ENCODE measurements at regions not wholly inside any gene's neighbourhood (a gene's known extent, or its start where the extent isn't known, plus 50 kb on each side); places are given as distances from the start of the nearest gene placed in this dataset.

DNA sequence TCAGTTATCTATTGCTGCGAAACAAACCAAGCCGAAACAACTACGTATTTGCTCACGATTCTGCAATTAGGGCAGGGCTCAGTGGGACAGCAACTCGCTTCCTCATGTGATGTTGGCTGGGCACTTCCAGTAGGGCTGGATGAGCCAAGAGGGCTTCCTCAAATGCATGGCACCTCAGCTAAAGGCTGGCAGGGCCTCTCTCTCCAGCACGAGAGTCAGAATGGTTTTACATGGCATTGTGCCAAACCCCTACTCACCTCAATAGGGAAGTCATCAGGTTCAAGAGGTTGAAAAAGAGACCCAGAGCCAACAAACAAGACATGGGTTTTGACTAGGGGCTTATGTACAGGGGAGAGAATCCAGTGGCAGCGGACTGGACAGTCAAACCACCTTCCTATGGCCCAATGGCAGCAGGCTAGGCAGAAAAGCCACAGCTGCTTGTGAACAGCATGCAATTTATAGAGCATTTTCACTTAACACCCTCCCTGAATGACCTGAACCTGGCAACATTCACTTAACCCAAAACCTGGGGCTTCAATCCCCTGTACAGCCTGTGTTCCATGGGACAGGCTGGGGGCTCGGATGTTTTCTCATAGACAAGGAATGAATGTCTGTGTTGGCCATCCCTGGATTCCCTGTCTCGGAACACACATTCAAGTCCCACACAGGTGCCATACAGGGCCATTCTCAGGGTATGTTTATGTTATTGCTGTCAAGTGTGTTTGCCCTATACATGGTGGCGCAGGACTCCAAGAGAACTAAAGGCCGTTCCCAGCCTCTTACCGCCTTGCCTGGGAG, 154.2 kb upstream of the NAV2 start:
- Histone ChIP-seq H3K27ac (no peak overlapping the region), H3K27me3 (no peaks in the 10 kb centered on the region), H3K36me3 (no peaks in the 10 kb centered on the region), H3K4me1 (peaks cover 0 to 10% (median 5%) of the 10 kb centered on the region in 4 donors), H3K9me3 (no peaks in the 10 kb centered on the region), H3K4me3 (no peak overlapping the region)
- intact Hi-C loops (cut with DNase I; ENCODE audit: low total_unique reads): loop anchor here (2.0 kb wide), 1 partner anchor 176 kb away; no protein-coding TSS in a partner anchor
- no peak for DNase-seq
- TF ChIP-seq, protein P1, sequence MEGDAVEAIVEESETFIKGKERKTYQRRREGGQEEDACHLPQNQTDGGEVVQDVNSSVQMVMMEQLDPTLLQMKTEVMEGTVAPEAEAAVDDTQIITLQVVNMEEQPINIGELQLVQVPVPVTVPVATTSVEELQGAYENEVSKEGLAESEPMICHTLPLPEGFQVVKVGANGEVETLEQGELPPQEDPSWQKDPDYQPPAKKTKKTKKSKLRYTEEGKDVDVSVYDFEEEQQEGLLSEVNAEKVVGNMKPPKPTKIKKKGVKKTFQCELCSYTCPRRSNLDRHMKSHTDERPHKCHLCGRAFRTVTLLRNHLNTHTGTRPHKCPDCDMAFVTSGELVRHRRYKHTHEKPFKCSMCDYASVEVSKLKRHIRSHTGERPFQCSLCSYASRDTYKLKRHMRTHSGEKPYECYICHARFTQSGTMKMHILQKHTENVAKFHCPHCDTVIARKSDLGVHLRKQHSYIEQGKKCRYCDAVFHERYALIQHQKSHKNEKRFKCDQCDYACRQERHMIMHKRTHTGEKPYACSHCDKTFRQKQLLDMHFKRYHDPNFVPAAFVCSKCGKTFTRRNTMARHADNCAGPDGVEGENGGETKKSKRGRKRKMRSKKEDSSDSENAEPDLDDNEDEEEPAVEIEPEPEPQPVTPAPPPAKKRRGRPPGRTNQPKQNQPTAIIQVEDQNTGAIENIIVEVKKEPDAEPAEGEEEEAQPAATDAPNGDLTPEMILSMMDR (IDR thresholded peaks at IDR 0.05): no peak

DNA sequence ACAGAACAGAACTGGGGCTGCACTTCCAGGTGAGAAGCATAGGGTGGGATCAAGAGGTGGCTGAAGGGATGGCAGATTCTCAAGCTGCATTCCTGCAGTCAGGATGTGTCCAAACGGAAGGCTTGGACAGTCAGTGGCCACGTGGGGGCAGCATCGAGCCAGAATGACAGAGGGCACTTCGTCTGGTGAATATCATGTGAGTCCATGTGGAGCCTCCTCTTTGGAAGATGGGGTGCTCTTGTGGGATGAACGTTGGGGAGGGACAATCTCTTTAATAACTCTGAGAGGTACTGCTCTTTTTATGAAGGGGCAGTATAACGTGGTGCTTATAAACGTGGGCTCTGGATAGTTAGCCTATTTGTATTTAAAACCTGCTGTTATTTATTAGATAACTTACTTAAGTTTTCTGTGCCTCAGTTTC, 154.9 kb upstream of the NAV2 start:
- DNase-seq: peak; percentile 67 to 86

DNA sequence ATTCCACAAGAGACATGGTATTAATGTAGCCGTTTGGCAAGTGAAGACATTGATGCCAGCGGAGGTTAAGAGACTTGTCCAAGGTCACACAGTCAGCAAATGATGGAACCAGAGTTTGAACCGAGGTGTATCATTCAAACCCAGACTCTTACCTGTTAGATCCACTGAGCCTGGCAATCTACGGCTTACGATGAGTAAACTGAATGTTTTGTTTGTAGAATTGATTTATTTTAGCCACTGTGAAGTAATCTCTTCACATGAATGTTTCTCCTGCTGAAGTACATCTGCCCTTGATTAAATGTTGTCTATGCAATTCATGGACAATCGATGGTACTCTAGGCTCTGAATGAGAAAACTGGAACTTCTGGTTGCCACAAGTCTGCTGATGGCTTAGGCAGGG, 155.5 kb upstream of the NAV2 start:
- Histone ChIP-seq H3K4me3 (no peak overlapping the region), H3K27ac (no peak overlapping the region), H3K36me3 (no peaks in the 10 kb centered on the region), H3K4me1 (peaks cover 0 to 10% (median 5%) of the 10 kb centered on the region in 4 donors), H3K27me3 (no peaks in the 10 kb centered on the region), H3K9me3 (no peaks in the 10 kb centered on the region)
- intact Hi-C loops (cut with DNase I; ENCODE audit: low total_unique reads): loop anchor here (2.0 kb wide), 1 partner anchor 244 kb away; no protein-coding TSS in a partner anchor
- TF ChIP-seq, protein P1 (IDR thresholded peaks at IDR 0.05): no peak
- no peak for DNase-seq

More for the DNA sequence above, 154.9 kb upstream of the NAV2 start:
- H3K27ac ChIP-seq: no peak overlapping the region
- peaks cover 0 to 10% (median 5%) of the 10 kb centered on the region in 4 donors for H3K4me1 ChIP-seq
- H3K36me3 ChIP-seq: no peaks in the 10 kb centered on the region
- no peaks in the 10 kb centered on the region for H3K27me3 ChIP-seq
- no peaks in the 10 kb centered on the region for H3K9me3 ChIP-seq
- no peak overlapping the region for H3K4me3 ChIP-seq
- TF ChIP-seq, protein P1 (IDR thresholded peaks at IDR 0.05): peak; percentile 84 to 85
- intact Hi-C loops (cut with DNase I; ENCODE audit: low total_unique reads): loop anchor here (2.0 kb wide), 2 partner anchors 177 to 245 kb away; no protein-coding TSS in a partner anchor

DNA sequence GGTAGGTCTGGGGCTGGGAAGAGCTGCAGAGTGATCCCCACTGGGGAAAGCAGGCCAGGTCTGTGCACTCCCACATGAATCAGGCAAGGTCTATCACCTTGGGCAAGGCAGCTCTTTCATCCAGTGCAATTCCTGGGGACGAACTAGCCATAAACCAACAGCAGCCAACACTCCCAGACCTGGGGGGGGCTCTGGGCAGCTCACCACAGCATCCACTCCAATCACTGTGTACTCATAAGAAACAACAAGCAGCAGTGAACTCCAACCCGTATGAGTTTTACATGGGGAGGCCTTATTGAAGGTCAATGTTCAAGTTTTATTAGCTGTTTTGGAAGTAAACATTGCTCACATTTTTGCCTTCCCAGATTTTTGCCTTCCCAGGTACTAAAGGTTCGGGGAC, 157.4 kb upstream of the NAV2 start:
- no peak overlapping the region for H3K27ac ChIP-seq
- no peak overlapping the region for H3K4me3 ChIP-seq
- no peak for DNase-seq
- H3K9me3 ChIP-seq: no peaks in the 10 kb centered on the region
- intact Hi-C loops (cut with DNase I; ENCODE audit: low total_unique reads): no loop called here
- H3K27me3 ChIP-seq: no peaks in the 10 kb centered on the region
- TF ChIP-seq, protein P1 (IDR thresholded peaks at IDR 0.05): no peak
- H3K36me3 ChIP-seq: no peaks in the 10 kb centered on the region
- H3K4me1 ChIP-seq: peaks cover 0 to 10% (median 5%) of the 10 kb centered on the region in 4 donors

DNA sequence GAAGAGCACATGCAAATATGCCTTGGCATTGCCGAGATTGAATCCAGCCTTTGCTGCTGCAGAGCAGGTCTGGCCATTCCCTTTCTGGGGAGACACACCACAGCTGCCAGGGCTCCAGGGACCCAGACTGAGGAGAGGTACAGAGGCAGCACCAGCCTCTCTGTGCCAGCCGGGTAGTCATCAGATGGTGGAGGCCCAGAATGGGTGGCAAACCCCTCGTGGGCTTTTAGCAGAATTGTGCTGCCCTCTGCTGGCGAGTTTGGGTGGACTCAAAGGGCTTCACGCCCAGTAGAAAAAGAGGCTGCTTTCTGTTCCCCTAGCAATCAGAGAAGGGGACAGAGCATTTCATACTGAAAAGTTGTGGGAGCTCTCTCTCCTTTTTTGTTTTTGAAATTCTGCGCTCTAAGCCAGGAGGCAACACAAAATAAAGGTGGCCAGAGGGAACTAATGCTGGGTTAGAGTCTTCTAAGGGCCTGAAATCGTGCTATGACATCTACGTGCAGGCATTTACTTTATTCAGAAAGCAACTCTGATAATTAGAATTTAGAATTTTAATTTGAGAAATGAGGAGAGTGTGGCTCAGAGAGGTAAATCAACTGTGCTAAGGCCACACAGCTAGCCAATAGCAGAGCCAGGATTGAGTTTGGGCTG, 158.8 kb upstream of the NAV2 start:
- DNase-seq: peak; percentile 80 to 88
- intact Hi-C loops (cut with DNase I; ENCODE audit: low total_unique reads): loop anchor here (5.0 kb wide), 2 partner anchors 297 to 482 kb away; no protein-coding TSS in a partner anchor
- Histone ChIP-seq H3K9me3 (no peaks in the 10 kb centered on the region), H3K4me1 (peaks cover 0 to 10% (median 5%) of the 10 kb centered on the region in 4 donors), H3K27ac (no peak overlapping the region), H3K36me3 (no peaks in the 10 kb centered on the region), H3K4me3 (no peak overlapping the region), H3K27me3 (peaks cover 0 to 5% of the 10 kb centered on the region in 2 donors)
- TF ChIP-seq, protein P1 (IDR thresholded peaks at IDR 0.05): peak; percentile 81 to 90

Data from tibial artery (tissue), 4 donors.